NCI-H510A treated with DMSO at 0.1 percent for 48 hours (cell line): ENCODE measurements at regions not wholly inside any gene's neighbourhood (a gene's known extent, or its start where the extent isn't known, plus 50 kb on each side); places are given as distances from the start of the nearest gene placed in this dataset.

Experiments
- DNase-seq: peaks from one replicate; lab custom pipeline; 2025; lab: John Stamatoyannopoulos, UW

DNA sequence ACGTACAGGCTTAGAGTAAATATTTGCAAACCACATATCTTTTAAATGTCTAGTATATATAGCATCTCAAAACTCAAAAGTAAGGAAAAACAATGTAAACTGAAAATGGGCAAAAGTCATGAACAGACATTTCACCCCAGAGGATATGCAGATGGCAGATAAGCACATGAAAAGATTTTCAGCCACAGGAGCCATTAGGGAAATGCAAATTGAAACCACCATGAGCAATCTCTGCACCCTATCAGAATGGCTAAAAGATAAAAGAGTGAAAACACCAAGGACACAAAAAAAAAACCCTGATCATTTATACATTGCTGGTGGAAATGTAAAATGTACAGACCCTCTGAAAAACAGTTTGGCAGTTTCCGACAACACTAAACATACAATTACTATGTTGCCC is 292.7 kb downstream of the ZNF516 start:
- no peak for DNase-seq

DNA sequence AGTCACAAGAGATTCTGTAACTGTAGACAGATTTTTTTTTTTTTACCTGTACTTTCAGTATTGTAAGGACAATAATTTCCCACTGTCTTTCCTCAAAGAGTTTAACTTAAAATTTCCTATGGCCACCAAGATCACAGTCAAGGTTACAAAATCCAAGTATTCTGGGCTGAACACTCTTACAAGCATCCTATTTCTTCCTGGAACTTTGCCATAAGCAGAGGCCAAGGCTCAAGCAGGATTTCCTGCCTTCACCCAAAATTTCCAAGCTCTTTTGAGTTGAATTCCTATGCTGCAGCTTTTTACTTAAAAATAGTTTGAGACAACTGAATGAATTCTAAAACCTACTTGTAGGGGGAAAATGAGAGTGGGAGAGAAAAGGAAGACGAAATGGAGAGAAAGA is 299.4 kb downstream of the ZNF516 start:
- DNase-seq = no peak

- DNase-seq = no peak
Observed at GRCh38 chr18:76188097-76188496, 306.9 kb downstream of the ZNF516 start.

DNA sequence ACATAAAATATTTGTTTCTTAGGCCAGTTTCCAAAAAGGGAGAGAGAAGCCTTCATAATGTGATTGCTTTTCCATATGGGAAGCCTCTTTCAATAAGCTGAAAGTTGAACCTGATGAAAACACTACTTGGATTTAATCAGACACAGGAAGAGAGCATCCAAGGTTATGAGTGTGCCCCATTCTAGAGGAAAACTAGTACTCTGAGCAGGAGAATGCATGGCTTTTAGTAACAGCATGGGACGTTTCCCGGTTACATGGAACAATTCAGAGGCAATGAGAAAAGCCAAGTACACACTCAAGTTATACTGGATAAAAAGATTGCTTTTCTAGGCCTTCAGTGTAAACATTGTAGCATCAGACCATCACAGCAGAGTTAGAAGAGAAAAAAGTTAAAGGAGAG is 315.8 kb downstream of the ZNF516 start:
- no peak for DNase-seq

DNA sequence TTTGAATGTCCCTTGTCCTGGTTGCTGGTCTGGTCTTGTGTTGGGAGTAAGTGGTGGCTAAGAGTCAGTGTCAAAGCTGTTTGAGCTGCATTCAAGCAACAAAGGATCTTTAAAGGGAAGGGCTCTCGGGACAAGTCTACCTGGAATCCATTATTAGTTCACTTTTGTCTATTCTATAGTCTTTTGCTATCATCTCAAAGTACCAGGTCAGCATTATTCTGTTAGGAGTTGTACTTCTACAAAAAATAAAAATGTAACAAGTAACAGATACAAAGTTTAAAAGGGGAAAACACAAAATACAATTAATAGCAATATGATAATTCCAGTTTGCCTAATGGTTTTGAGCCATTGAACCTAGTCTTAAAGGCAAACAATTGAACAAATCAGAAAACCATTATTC is 317.9 kb downstream of the ZNF516 start:
- DNase-seq = no peak

- DNase-seq = no peak
Observed at GRCh38 chr18:76174451-76174850, 320.6 kb downstream of the ZNF516 start.

DNA sequence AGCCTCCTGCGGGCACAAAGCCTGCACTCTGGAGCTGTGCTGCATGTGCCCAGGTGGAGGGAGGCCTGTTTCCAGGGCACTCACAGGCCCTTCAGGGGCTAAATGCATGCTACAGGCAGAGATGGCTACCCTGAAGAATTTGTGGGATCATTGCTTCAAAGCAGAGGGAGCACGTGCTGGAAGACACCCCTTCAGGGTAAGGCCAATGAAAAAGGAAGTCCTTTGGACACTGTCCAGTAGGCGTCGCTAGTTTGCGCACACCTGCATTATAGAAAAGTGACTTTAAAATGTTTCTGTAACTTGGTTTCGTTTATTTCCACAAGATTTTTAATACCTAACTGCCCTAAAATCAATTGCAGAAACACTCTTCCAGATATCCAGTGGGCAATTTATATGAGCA is 325.3 kb downstream of the ZNF516 start:
- DNase-seq = no peak

DNA sequence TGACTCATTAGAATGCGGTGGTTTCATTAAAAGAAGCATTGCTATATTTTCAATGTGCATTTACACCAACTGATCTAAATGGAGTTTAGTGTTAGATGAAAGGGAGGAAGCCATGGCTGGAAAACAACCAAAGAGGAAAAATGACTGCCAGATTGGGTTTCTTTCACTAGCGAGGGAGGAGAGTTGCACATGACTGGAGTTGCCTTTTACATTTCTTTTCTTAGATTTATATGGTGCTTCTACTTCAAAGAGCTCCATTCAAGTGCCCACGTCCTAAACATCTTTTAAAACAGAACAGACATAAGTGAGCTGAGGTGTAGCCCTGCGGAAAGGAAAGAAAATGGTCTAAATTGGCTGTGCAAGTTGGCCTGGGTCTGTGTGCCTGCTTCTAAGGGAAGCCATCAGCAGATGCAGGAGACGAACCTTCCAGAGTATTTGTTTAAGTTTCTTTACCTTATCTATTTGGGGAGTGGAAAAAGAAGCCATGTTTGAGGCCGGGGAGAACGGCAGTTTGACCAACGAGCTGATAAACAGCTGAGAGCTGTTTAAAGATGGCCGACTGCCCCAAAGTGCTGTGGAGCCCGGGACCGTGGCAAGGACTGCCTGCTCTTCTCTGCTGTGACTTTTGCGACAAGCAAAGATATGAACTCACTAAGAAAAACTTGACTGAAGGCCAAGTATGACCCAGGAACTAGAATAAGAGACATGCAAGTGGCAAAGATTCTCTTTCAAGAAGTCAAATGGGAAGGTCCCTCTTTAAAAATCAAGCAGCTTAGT is 327.0 kb downstream of the ZNF516 start:
- DNase-seq = no peak

DNA sequence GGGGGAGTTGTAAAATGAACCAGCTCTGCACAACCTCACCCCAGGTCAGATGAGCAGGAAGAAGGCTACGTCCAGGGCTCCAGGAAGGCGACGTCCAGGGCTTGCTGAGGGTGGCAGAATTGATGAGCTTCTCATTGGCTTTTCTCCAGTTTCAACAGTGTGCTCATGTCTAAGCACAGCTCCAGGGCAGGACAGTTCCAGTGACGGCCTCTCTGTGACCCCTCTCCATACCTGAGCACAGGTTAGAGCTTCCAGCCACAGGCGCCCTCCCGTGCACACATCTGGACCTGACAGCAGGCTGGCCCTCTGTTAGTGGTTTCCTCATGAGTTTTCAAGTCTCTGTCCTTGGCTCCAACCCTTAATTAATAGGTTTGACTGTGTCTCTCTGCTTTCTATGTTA is 327.6 kb downstream of the ZNF516 start:
- no peak for DNase-seq

DNA sequence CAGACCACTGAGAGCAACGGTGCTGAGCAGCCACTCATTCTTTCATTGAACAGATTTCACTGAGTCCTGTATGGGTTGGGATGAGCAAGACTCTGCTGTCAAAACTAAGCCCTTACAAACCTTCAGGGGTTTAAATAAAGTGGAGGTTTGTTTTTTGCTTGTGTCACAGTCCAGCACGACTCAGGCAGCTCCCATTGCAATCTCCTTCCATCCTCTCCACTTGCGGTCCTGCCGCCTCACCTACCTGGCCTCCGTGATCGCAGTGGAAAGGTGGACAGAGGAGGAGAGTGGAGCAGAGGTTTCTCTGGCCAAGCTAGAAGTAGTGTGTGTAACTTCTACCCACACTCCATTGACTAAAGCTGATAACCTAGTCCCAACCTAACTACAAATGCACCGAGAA is 332.2 kb downstream of the ZNF516 start:
- DNase-seq = no peak

DNA sequence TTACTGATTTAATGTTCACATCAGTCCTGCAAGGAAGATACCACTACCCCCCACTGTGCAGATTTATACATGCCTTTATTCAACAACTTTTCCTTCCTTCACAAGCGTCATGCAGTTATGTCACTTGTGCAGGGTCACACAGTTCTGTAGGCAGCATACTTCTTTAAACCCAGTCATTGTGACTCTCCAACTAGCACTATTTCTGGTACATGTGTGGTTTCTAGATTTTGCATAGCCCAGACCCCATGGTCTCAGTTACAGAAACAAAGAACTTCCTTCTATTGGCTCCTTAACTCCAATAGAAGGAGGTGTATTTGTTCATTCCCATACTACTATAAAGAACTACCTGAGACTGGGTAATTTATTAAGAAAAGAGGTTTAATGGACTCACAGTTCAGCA is 333.1 kb downstream of the ZNF516 start:
- DNase-seq = no peak

DNA sequence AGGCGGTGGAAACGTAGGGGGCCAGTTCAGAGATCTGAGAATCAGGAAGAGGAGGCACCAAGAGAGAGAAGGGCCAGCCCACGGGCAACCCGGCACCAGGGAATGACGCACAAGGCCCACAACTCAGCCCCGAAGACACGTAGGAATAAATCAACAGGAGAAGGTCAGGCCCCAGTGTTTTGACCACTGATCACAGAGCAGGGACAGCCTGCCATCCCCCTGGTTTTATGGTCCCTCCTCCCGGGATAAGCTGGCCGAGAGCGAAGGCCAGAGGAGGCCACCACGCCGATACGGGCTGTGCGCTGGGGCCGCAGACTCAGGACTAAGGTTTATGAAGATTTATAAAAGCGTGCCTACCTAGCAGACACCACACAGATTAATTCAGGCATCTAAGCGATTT is 341.4 kb downstream of the ZNF516 start:
- no peak for DNase-seq

DNA sequence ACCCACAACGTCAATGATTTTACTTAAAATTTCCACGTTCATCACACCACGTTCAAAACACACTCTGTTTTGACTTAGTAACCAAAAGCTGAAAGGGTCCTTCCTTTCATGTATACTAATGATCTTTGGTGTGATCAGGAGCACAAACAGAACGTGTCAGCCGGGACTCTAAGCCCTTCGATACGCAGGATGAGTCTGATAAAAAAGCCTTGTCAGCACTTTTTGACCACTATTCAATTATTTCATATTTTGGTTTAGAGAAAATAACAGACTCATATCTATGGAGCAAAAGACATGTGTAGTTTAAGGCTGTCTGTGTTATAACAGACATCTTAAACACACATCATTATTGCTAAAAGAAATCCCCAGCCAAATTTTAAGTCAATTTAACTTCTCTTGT is 345.3 kb downstream of the ZNF516 start:
- no peak for DNase-seq

DNA sequence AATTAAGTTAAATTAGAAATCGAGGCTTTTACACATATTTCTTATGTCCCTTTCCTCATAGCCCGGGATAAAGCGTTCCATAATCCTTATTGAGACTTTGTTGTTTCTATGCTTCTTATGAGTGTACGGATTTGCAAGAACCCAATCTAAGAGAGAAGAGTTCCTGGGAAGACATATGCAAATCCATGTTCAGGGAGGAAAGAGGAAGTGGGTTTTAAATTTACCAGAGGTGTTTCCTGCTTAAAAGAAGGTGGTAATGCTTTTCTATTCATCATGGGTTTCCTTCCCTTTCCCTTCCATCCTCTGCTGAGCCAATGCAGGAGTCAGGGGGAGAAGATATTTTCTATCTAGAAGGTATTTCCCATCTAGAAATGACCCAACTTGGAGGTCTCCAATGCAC is 345.8 kb downstream of the ZNF516 start:
- no peak for DNase-seq

DNA sequence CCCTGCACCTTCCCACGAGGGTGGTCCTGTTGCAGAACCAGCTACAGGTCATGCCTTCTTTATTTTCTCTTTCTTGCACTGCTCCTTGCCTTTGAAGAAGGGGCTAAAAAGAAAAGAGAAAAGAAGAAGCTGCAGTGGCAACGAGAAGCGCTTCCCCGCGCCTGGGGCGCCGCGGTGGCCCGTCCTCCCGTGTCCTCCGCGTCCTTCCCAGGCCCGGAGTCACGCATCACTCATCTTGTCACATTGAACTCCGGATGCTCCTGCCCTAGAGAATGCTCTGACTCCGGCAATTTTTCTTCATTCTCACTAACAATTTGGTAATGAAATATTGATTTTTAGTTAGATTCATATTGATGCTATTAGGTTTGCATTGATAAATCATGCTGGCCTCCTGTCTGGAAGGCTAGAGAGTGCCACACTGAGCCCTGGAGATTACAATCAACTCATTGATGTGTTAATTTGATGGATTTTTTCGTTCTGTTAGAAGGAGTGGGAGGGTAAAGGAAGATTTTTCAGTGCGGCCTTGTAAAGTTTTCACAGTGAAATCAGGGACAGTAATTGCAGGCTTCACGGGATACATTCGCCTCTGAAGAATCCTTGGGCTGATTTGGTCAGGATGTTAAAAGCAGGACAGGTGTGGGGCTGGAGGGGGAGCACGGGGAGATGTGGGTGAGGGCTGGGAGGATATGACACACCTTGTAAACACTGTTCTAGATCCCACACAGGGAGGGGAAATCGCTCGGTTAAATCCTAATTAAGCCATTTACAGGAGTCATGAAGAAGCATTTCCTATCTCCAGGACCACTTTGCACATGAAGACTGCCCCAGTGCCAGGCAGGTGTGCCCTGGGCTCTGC is 349.3 kb downstream of the ZNF516 start:
- DNase-seq = peak; percentile 23

- peak; percentile 80 for DNase-seq
Observed at GRCh38 chr18:76144844-76145243, 350.2 kb downstream of the ZNF516 start.

DNA sequence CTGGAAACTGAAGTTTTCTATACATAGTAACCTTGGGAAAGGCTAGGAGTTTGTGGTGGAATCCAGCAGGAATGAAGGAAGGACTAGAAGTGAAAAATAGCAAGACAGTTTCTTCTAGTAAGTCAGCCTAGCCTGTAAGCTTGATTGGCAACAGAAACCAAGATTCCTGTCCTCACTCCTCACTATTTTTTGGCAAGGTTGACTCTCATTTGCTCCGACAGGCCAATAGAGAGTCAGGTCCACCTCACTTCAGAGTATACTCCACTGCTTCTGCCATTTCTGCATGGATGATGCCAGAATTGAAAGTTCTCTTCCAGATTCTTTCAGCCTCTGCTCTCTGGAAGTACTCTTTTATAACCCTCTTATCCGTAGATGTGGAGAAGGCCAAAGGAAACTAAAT is 352.4 kb downstream of the ZNF516 start:
- no peak for DNase-seq

GRCh38 chr18:76139844-76140243 is 355.2 kb downstream of the ZNF516 start:
- no peak for DNase-seq

- DNase-seq = no peak
Observed at GRCh38 chr18:76137216-76137615, 357.8 kb downstream of the ZNF516 start.

DNA sequence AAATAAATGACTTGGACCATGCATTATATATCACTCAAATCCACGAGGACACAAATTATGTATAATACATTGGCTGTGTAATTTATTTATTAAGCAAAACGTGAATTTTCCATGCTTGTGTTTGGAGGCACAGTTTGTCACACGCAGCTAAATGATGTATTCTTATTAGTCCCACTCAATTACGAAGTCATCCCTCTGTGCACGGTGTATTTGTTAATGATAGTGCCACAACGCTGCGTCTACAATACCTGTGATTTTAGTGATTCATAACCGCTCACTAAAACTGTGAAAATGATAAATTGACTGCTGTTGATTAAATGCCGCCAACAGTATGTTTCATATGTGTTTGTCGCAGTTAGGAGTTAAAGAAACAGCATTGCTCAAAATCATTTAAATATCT is 358.3 kb downstream of the ZNF516 start:
- DNase-seq = no peak

DNA sequence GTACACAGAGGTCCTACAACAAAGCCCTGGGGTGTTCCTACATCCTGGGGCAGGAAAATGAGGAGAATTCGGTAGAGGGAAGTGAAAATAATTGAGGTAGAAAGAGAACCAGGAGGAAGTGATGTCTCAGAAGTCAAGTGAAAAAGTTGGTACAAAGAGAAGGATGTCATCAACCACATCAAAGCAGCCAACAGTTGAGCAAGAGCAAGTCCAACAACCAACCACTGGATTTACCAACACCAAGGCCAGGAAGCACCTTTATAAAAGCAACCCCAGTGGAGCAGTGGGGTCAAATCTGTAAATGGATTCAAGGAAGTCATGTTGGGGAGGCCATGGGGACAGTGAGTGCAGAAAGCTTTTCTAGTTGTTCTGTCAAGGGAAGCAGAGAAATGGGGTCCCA is 360.4 kb downstream of the ZNF516 start:
- DNase-seq = no peak

- DNase-seq = no peak
Observed at GRCh38 chr18:76133873-76134272, 361.2 kb downstream of the ZNF516 start.

DNA sequence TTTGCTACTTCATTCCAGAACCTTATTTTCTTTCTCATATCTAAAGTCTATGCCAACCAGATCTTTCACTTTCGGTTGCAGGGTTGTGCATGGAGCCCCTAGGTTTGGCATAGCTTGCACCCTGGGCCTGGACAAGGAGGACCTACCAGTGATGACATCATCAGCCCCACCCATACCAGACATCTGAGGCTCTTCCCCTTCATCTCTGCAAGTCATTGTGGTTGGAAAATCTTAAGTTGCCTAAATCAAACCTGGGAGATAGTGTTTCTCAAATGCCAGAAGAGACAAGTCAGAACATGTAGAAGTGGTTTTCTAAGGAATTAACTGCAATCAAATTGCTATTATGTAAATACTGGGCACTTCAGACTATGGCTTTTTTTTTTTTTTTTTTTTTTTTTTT is 363.3 kb downstream of the ZNF516 start:
- DNase-seq = peak; percentile 12

- DNase-seq = no peak
Observed at GRCh38 chr18:76130845-76131244, 364.2 kb downstream of the ZNF516 start.
